ENCODE measurements at regions not wholly inside any gene's neighbourhood (a gene's known extent, or its start where the extent isn't known, plus 50 kb on each side); places are given as distances from the start of the nearest gene placed in this dataset.

- no peak overlapping the region for H2AK5ac ChIP-seq (ENCODE audit: low read depth, low read length)
- H4K20me1 ChIP-seq (replicated peaks in 1 of 2; ENCODE audit: control insufficient read depth in 1 of 2, insufficient read depth in 2 of 2, low read length in 2 of 2), result no peaks in the 10 kb centered on the region
- POLR2A ChIA-PET (ENCODE audit: partially characterized antibody), result no interaction called here
- no peak overlapping the region for H3K4me3 ChIP-seq (ENCODE audit: extremely low read depth in 1 of 4, insufficient read depth in 2 of 4, low read depth in 3 of 4, low read length in 4 of 4)
- H2AFZ ChIP-seq (ENCODE audit: low read length), result no peak overlapping the region
- no peak overlapping the region for H2BK20ac ChIP-seq (ENCODE audit: low read length)
- H2BK120ac ChIP-seq (replicated peaks; ENCODE audit: low read depth, low read length), result no peak overlapping the region
- H3K23me2 ChIP-seq (ENCODE audit: low read depth, low read length), result no peaks in the 10 kb centered on the region; the same call in 1 of the 2 replicates
- no peaks in the 10 kb centered on the region for H3K36me3 ChIP-seq (ENCODE audit: control insufficient read depth in 2 of 4, insufficient read depth in 4 of 4, low read length in 3 of 4)
- no peaks in the 10 kb centered on the region for H3K9me3 ChIP-seq (ENCODE audit: insufficient read depth in 2 of 2, low read depth in 1 of 2, low read length in 1 of 2)
- H3K56ac ChIP-seq (replicated peaks; ENCODE audit: insufficient read length, low read depth, low read length), result no peak overlapping the region
- H3K79me1 ChIP-seq (ENCODE audit: low read depth, low read length), result no peaks in the 10 kb centered on the region
- no peaks in the 10 kb centered on the region for H3K79me2 ChIP-seq (ENCODE audit: control insufficient read depth in 1 of 2, insufficient read depth in 2 of 2, low read length in 2 of 2)
- no peak overlapping the region for H3K9ac ChIP-seq (replicated peaks in 1 of 4; ENCODE audit: extremely low read depth in 1 of 4, low read depth in 3 of 4, low read length in 3 of 4)
- no peak overlapping the region for H4K91ac ChIP-seq (replicated peaks; ENCODE audit: insufficient read length, low read length)
- no peak overlapping the region for H3K4me2 ChIP-seq (ENCODE audit: insufficient read depth in 1 of 2, low read depth in 2 of 2, low read length in 2 of 2)
- H3K4ac ChIP-seq (replicated peaks; ENCODE audit: insufficient read length, low read depth, low read length), result no peak overlapping the region
- H3K27ac ChIP-seq (ENCODE audit: low read depth, low read length), result no peak overlapping the region
- no peak overlapping the region for H2BK15ac ChIP-seq (ENCODE audit: low read length)
- H3K14ac ChIP-seq (ENCODE audit: insufficient read length), result no peak overlapping the region
- no peak overlapping the region for H2BK5ac ChIP-seq (ENCODE audit: low read depth, low read length)
- no peak overlapping the region for H2BK12ac ChIP-seq (ENCODE audit: low read depth, low read length)
- no peak overlapping the region for H3K23ac ChIP-seq (ENCODE audit: insufficient read length)
- 100% methylated on average over 1 of the region's 1 CpG; no CpG with 5 or more reads in 1 of the 2 experiments for WGBS, 2 experiments (ENCODE audit: extremely low coverage in 1 of 2, insufficient coverage in 1 of 2, insufficient read length in 1 of 2, insufficient replicate concordance in 2 of 2, low coverage in 1 of 2, low lambda C conversion rate in 2 of 2, missing lambda C conversion rate in 1 of 2)
- no peak overlapping the region for H4K5ac ChIP-seq (ENCODE audit: insufficient read length, low read depth, low read length)
- no peak for DNase-seq (ENCODE audit: low read depth in 1 of 2, low spot score in 2 of 2)
- no peak for FAIRE-seq
- CTCF ChIA-PET (ENCODE audit: partially characterized antibody), result no interaction called here
- H3K4me1 ChIP-seq (replicated peaks in 1 of 4; ENCODE audit: control insufficient read depth in 3 of 4, insufficient read depth in 4 of 4, low read length in 3 of 4), result peaks cover 0 to 4% (median 0%) of the 10 kb centered on the region in 4 experiments; a peak in 2 of 7 replicates
- no peak overlapping the region; the same call in 1 of the 2 replicates for H3K18ac ChIP-seq (ENCODE audit: extremely low read depth, low read length)
- H3K27me3 ChIP-seq (replicated peaks in 1 of 4; ENCODE audit: control insufficient read depth in 3 of 4, extremely low read depth in 1 of 4, insufficient read depth in 3 of 4, low read length in 3 of 4), result no peaks in the 10 kb centered on the region
- H4K8ac ChIP-seq (ENCODE audit: extremely low read depth, insufficient read depth, low read length), result no peak overlapping the region
- no peak for TF ChIP-seq GABPA (IDR thresholded peaks at IDR 0.05; ENCODE audit: borderline replicate concordance, insufficient read depth, low read length)
- no peak for TF ChIP-seq KDM5A (IDR thresholded peaks at IDR 0.05; ENCODE audit: low read length)
- no peak for TF ChIP-seq BCL11A (IDR thresholded peaks at IDR 0.05; ENCODE audit: low read depth in 2 of 2, low read length in 2 of 2)
Observed at GRCh38 chrX:113510586-113510985, 670.0 kb upstream of the AMOT start.
